ENCODE measurements at regions not wholly inside any gene's neighbourhood (a gene's known extent, or its start where the extent isn't known, plus 50 kb on each side); places are given as distances from the start of the nearest gene placed in this dataset.

GRCh38 chr5:63495225-63495624 is 467.0 kb downstream of the HTR1A start:
- DNase-seq (ENCODE audit: low spot score), result no peak
- TF ChIP-seq CTCF (IDR thresholded peaks at IDR 0.05; ENCODE audit: unreplicated experiment), result no peak
- H3K4me3 Mint-ChIP-seq (ENCODE audit: unreplicated experiment), result no peak overlapping the region
- H3K9me3 Mint-ChIP-seq (ENCODE audit: unreplicated experiment), result no peaks in the 10 kb centered on the region
- peaks cover 2% of the 10 kb centered on the region for H3K27me3 Mint-ChIP-seq (ENCODE audit: unreplicated experiment)
- H3K4me1 Mint-ChIP-seq (ENCODE audit: unreplicated experiment), result peaks cover 5% of the 10 kb centered on the region
- no peak overlapping the region for H3K27ac Mint-ChIP-seq (ENCODE audit: unreplicated experiment)
- no peaks in the 10 kb centered on the region for H3K36me3 Mint-ChIP-seq (ENCODE audit: low read depth, unreplicated experiment)

GRCh38 chr5:63483338-63483737 is 478.9 kb downstream of the HTR1A start:
- no peak overlapping the region for H3K27ac Mint-ChIP-seq (ENCODE audit: unreplicated experiment)
- no peaks in the 10 kb centered on the region for H3K36me3 Mint-ChIP-seq (ENCODE audit: low read depth, unreplicated experiment)
- TF ChIP-seq CTCF (IDR thresholded peaks at IDR 0.05; ENCODE audit: unreplicated experiment), result no peak
- H3K4me3 Mint-ChIP-seq (ENCODE audit: unreplicated experiment), result no peak overlapping the region
- DNase-seq (ENCODE audit: low spot score), result no peak
- no peaks in the 10 kb centered on the region for H3K4me1 Mint-ChIP-seq (ENCODE audit: unreplicated experiment)
- no peaks in the 10 kb centered on the region for H3K9me3 Mint-ChIP-seq (ENCODE audit: unreplicated experiment)
- H3K27me3 Mint-ChIP-seq (ENCODE audit: unreplicated experiment), result peaks cover 4% of the 10 kb centered on the region

GRCh38 chr5:63473335-63473967 is 488.8 kb downstream of the HTR1A start:
- H3K27me3 Mint-ChIP-seq (ENCODE audit: unreplicated experiment), result no peaks in the 10 kb centered on the region
- H3K4me1 Mint-ChIP-seq (ENCODE audit: unreplicated experiment), result peaks cover 7% of the 10 kb centered on the region
- TF ChIP-seq CTCF (IDR thresholded peaks at IDR 0.05; ENCODE audit: unreplicated experiment), result no peak
- no peaks in the 10 kb centered on the region for H3K36me3 Mint-ChIP-seq (ENCODE audit: low read depth, unreplicated experiment)
- H3K27ac Mint-ChIP-seq (ENCODE audit: unreplicated experiment), result no peak overlapping the region
- H3K9me3 Mint-ChIP-seq (ENCODE audit: unreplicated experiment), result no peaks in the 10 kb centered on the region
- no peak overlapping the region for H3K4me3 Mint-ChIP-seq (ENCODE audit: unreplicated experiment)
- DNase-seq (ENCODE audit: low spot score), result no peak

- Mint-ChIP-seq H3K9me3 (ENCODE audit: unreplicated experiment) (no peaks in the 10 kb centered on the region), H3K27ac (ENCODE audit: unreplicated experiment) (no peak overlapping the region), H3K4me3 (ENCODE audit: unreplicated experiment) (no peak overlapping the region), H3K36me3 (ENCODE audit: low read depth, unreplicated experiment) (no peaks in the 10 kb centered on the region), H3K4me1 (ENCODE audit: unreplicated experiment) (no peaks in the 10 kb centered on the region), H3K27me3 (ENCODE audit: unreplicated experiment) (peaks cover 2% of the 10 kb centered on the region)
- no peak for TF ChIP-seq CTCF (IDR thresholded peaks at IDR 0.05; ENCODE audit: unreplicated experiment)
- no peak for DNase-seq (ENCODE audit: low spot score)
Measured at GRCh38 chr5:63456279-63456678, 506.0 kb downstream of the HTR1A start.

GRCh38 chr5:63451188-63451587 is 511.1 kb downstream of the HTR1A start:
- H3K36me3 Mint-ChIP-seq (ENCODE audit: low read depth, unreplicated experiment), result no peaks in the 10 kb centered on the region
- no peaks in the 10 kb centered on the region for H3K9me3 Mint-ChIP-seq (ENCODE audit: unreplicated experiment)
- H3K27me3 Mint-ChIP-seq (ENCODE audit: unreplicated experiment), result no peaks in the 10 kb centered on the region
- DNase-seq (ENCODE audit: low spot score), result no peak
- TF ChIP-seq CTCF (IDR thresholded peaks at IDR 0.05; ENCODE audit: unreplicated experiment), result no peak
- no peak overlapping the region for H3K27ac Mint-ChIP-seq (ENCODE audit: unreplicated experiment)
- H3K4me1 Mint-ChIP-seq (ENCODE audit: unreplicated experiment), result no peaks in the 10 kb centered on the region
- no peak overlapping the region for H3K4me3 Mint-ChIP-seq (ENCODE audit: unreplicated experiment)
